Hindlimb muscle (tissue), 1 donor: ENCODE measurements at regions not wholly inside any gene's neighbourhood (a gene's known extent, or its start where the extent isn't known, plus 50 kb on each side); places are given as distances from the start of the nearest gene placed in this dataset.
"Not testable (repeated sequence)": the region's sequence is repeated elsewhere in the genome, so short reads cannot be mapped to it uniquely, and the experiment has no call there.

Experiments
- DNase-seq: peaks from one replicate; pipeline ENCODE4 v3.0.0-alpha.2; 2013

DNA sequence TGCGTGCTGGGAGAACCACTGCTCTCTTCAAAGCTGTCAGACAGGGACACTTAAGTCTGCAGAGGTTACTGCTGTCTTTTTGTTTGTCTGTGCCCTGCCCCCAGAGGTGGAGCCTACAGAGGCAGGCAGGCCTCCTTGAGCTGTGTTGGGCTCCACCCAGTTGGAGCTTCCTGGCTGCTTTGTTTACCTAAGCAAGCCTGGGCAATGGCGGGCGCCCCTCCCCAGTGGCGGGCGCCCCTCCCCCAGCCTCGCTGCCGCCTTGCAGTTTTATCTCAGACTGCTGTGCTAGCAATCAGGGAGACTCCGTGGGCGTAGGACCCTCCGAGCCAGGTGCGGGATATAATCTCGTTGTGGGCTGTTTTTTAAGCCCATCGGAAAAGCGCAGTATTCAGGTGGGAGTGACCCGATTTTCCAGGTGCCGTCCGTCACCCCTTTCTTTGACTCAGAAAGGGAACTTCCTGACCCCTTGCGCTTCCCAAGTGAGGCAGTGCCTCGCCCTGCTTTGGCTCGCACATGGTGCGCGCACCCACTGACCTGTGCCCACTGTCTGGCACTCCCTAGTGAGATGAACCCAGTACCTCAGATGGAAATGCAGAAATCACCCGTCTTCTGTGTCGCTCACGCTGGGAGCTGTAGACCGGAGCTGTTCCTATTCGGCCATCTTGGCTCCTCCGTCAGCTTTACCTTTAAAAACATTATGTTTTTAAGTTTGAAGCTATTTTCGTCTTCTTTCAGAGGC is 954.6 kb upstream of the COX7C start:
- not testable (repeated sequence) for DNase-seq

DNA sequence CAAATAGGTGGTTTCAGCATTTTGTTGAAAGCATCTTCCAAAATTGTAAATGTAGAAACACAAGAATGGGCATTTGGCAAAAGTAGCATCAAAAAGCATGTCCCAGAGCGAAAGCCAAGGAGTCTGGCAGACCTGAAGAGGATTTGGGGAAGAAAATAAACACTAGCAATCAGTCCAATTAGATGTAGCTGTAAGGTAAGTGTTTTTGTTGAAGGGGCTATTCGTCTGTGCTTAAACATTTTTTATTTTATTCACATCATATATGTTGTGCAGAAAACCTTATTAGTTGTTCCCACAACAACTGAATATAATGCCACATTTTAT is 954.1 kb upstream of the COX7C start:
- no peak for DNase-seq

DNA sequence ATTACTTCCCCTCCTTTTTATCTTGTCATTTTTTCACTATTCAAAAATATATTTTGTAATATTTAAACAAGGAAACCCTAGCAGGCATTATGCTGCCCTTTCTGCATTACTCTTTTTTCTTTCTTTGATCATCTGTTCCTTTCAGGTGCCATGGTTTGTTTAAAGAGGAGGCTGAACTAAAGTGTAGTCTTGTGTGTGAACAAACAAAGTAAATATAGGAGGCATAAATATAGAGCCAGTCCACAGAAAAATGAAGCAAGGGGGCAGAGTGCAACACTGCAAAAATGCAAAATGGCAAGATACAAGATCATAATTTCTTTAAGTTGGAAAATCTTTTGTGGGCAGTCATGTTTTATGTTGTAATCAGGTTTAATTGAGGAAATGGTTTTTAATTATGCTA is 947.3 kb upstream of the COX7C start:
- no peak for DNase-seq

DNA sequence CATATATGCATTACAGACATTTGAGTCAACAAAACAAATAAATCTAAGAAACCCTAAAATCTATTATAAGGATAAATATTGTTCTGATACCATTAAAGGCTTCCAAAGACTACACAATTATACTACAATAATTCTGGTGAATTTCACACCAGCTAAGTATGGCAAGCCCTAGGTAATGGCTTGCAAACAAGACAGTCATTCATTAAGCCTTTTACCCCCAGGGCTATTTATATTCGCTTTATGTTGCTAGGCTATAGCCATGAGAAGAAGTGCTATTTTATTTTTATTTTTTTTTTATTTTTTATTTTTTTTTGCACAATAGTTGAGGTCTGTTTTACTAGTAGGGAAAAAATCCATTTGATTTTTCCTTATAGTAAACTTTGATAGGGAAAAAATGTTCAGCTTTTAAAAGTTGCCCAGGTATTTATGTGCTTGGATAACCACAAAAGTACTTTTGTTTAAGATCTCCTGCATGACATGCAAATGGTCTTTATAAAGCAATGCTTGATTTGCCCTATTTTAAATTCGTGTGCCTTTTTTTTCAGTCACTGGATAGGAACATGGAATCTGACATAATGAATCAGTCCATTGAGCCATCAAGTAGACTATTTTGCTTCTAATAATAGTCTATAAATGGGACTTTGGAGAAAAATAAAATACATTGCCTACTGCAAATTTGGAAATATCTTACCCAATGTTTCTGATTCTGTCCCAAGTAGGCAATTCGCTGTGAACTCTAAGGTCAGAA is 946.3 kb upstream of the COX7C start:
- DNase-seq = no peak

DNA sequence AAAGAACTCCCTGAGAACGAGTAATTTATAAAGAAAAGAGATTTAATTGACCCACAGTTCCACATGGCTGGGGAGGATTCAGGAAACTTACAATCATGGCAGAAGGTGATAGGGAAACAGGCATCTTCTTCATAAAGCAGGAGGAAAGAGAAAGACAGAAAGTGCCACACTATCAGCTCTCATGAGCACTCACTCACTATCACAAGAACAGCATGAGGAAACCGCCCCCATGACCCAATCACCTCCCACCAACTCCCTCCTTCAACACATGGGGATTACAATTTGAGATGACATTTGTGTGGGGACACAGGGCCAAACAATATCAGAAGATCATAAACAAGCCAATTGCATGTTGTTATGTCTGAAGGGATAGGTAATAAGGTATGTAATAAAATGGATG is 935.9 kb upstream of the COX7C start:
- DNase-seq = no peak

DNA sequence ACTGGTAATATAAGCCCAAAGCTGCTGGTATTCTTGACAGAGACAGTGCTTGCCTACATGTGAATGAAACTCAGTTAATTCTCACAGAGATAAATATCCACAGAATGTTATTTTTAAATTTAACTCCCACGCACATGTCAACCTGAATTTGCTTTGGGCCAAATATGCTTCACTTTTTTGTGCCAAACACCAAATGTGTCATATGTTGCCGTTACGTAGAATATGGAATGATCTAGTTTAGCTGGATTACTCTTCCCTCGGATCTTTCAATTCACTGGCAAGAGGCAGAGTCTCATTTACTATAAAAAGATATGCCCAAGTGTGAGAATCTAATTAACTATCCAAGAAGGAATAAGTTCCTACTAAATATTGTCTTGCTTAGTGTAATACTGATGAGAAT is 933.4 kb upstream of the COX7C start:
- DNase-seq = no peak

DNA sequence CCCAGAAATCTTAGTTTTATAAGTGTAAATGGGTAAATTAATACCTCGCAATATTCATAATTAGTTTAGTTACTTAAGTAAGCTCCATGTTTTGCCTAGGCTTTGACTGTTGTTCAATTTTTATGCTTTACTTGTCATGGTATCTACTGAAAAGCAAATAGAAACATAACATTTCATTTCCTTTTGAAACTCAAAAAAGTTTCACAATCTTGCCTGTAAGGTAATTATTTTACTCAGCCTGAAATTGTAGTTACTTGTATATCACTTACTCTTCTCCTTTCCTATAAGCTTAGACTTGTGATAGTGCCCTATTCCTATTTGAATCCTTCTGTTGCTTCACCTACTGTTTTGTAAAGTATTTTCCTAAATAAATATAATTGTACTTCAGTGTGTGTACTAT is 914.4 kb upstream of the COX7C start:
- DNase-seq = no peak

DNA sequence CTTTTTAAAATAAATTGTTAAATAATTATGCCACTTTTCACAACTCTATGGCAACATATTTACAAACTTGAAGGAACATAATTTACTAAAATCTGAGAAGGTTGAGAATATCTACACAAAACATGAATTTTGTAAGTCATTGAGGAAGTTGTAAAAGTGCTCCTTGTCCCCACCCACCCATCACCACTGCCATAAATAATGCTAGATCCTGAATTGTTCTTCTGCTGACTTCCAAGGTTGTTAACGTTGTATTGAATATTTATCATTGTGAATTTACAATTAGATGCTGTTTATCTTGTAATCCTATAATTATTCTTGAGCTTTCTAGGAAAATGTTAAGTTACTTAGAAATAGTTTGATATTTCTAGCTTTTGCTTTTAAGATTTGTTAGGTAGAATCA is 908.0 kb upstream of the COX7C start:
- no peak for DNase-seq

DNA sequence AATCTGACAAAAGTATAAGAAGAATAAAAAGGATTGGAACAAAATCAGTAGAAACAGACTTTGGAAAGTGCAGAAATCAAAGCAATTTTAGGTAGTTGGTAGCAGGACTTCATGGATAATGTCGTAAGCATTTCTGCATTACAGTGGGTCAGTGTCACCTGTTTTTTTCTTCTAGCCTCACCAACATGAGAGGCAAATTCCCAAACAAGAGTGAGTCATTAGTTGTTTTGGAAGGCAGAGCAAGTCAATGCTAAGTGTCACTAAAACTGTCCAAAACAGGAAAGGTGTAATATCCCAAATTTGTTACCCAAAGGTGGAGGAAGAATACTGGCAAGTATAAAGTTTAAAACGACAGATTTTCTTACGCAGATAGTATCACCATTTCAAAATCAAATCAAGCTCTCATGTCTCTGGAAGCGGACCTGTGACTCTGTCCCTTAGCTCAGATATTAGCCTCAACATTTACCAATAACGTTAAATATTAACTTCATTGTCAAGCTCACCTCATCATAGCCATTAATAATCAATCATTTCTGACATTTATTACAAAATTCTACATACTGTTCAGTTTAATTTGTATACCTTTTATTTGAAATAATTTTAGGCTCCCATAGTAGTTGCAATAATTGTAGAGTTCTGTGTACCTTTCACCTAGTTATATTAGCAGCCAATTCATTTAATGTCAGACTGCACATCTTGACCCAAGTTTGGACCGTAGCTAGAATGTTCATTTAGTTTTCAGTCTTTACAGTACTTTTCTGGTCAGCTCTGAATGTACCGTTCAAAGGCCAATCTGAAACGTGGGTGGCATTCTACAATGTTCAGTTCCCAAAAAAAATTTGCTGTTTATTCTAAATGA is 901.2 kb upstream of the COX7C start:
- no peak for DNase-seq

DNA sequence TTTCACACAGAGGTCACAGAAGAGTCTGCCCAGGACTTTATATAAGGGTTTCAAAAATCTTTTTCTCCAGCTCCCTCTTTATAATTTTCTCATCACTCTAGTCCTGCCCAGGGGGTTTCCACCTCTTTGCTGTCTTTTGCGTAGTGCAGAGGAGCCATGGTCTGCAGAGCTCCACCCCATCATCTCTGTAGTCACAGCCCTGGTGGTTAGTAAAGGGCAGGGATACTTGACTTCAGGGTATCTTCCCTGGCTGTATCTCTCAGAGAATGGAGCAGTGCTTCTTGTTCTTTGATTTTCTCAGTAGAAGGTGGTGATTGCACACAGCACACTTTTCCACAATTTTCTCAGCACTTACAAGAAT is 900.6 kb upstream of the COX7C start:
- no peak for DNase-seq

DNA sequence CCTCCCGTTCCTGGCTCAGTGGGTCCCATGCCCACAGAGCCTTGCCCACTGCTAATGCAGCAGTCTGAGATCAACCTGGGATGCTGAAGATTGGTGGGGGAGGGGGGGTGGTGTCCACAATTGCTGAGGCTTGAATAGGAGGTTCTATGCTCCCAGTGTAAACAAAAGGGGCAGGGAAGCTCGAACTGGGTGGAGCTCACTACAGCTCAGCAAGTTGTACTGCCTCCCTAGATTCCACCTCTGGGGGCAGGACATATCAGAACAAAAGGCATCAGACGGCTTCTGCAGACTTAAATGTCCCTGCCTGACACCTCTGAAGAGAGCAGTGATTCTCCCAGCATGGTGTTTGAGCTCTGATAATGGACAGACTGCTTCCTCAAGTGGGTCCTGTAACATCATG is 885.6 kb upstream of the COX7C start:
- DNase-seq = no peak

DNA sequence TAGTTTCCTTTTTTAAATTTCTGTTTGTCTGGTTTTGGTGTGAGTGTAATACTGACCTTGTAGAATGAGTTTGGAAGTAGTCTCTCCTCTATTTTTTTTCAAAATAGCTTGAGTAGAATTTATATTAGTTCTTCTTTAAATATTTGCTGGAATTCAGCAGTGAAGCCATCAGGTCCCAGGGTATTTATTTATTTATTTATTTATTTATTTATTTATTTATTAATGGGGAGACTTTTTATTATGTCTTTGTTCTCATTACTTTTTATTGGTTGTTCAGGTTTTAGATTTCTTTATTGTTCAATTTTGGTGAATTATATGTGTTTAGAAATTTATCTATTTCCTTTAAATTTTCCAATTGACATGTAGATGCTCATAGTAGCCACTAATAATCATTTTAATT is 875.8 kb upstream of the COX7C start:
- no peak for DNase-seq

DNA sequence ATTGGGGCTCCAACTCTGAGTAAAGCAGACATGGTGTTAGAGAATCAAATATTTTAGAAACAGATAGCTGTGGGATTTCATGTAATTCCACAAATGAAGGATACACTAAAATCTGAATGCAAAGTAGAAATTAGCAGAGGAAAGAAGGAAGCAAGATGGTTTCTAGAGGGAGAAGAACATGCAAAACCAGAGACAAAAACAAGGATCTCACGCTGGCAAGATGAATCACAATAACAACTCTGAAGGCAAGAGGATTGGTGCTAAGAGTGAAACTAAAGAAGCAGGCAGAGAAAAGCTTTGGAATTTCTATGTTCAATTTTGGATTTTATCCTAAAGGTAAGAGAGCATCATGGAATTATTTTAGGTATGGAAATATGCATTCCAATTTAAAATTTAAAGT is 857.2 kb upstream of the COX7C start:
- DNase-seq = no peak

DNA sequence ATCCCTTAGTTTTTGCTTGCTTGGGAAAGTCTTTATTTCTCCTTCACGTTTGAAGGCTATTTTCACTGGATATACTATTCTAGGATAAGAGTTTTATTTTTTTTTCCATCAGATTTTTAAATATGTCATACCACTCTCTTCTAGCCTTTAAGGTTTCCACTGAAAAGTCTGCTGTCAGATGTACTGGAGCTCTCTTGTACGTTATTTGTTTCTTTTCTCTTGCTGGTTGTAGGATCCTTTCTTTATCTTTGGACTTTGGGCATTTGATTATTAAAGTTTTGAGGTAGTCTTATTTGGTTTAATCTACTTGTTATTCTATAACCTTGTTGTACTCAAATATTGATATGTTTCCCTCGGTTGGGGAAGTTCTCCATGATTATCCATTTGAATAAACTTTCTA is 848.4 kb upstream of the COX7C start:
- DNase-seq = no peak

DNA sequence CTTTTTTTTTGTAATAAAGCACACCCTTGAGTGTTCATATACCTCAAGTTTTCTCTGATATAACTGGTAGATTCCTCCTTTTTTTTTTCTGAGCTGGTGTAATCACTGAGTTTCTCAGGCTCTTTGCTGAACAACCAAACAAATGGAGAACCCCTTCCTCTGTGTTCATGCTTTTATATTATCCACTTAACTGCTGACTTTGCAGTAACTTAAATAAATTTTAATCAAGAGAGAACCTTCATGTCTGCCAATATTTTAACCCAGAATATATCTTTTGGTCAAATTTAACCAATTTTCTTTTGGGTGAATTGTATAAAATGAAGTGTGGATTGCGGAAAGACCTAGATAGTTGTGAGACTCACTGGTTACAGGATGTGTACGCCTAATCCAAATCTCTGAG is 833.0 kb upstream of the COX7C start:
- DNase-seq = no peak

DNA sequence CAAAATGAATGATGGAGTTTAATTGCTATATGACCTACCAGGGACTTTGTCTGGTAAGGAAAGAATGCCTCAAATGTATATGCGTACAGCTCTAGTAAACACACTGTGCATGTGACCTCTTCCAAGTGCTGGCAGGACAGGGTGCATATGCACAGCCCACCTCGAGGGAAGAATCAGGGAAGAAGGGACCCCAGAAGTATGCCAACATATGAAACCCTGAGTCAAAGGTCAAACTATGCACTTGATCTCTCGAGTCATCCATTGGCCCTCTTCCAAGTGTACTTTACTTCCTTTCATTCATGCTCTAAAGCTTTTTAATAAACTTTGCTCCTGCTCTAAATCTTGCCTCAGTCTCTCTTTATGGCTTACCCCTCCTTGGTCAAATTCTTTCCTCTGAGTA is 804.6 kb upstream of the COX7C start:
- DNase-seq = no peak

DNA sequence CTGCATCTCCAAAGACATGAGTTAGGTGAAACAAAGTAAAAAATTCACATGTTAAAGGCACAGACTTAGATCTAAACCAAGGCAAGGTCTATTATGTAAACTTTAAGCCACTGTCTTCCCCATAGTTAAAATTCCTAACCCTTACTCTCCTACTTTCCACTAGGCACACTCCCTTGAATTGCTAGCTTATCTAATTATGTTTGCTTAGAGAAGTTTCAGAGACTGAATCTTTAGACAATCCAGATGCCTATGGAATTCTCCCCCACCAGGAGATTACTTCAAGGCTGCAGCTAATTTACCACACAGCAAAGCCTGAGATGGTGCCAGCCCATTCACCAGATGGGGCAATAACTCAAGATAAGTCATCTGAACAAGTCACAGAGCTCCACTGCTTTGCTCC is 803.1 kb upstream of the COX7C start:
- DNase-seq = no peak

DNA sequence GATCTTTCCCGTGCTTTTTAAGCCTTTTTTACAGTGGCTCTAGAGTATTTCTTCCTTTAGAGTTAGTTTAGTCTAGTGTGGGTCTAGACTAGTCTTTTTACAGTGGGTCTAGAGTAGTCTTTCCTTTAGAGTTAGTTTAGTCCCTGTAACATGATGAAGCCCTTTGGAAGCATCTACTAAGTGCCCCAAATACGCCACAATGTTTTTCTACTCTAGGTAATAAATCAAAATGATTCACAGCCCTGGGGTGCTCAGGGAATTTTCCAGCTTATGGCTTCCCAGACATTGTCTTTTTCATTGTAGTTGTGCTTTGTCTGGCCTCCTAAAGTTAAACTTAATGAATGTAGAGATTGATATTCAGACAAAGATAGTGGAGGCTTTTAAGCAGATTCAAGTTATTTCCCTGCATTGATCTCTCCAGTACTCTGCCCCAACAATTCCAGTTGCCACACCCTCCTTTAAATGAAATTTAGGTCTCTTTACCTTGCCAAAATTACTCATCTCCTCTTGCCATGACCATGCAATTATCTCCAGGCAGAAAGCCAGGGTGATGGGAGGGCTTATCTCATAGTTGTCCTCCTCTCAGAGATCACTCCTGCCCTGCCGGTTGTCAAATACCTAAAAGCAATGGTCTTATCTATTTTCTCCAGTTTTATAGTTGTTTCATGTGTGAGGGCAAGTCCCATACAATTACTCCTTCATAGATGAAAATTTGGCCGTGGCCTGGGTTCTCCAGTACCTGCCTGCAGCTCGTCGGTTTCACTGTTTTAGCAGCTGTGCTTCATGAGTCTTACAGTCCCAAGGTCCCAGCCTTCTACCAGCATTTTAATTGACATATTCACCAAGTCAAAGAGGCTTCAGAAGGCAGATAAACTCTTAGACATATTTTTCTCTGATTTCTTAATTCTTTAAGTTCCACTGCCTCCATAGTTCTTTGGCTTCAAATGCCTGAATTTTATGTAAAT is 794.0 kb upstream of the COX7C start:
- DNase-seq = no peak

DNA sequence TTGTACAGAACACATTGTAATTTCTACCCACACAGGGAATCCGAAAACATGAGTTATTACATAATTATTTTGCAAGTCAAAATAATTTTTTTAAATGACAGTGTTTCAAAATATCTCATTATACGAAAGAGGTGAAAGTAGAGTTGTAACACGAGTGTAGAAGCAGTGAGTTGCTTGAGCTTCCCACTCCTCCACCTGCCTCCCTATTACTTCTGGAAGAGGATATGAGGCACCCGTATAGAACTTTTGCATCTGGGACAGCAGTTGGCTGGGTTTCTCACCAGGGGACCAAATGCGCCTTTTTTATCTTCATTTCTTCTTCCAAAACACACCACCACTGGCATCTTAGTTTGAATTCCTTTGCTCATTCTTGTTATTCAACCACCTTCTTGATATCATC is 779.0 kb upstream of the COX7C start:
- no peak for DNase-seq

DNA sequence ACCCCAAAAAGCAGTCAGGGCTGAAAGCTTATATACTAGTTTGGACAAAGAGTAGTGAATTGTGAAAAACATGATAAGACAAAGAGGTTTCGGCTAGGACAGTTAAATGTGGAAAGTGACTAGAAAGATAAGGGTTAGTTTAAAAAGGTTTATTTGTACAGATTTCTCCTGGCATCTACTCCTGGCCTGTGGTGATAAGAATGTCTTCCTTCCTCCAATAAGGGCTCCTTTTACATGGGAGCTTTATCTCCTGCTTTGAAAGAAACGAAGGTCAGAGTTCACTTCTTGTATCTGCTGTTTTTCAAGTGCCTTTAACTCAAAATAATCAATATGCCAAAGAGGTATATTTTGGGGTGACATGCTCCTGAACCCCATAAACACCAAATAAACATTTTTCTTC is 776.1 kb upstream of the COX7C start:
- DNase-seq = no peak

DNA sequence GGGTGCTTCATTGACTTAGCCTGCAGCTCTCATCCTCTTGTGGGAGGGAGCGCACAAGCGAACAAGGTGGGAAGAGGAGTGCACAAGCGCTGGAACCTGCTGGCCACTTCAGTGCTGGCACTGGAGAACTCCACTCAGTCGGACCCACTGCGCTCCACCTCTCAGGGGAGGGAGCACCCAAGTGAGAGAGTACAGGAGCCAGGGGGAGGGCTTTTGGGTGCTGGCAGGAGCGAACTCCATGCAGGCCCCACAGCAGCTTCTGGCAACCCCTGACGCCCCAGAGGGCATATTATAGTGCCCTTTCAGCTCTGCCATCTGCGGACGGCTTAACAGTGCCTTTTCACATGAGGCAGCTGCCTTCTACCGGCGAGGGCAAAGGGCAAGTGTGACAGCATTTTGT is 774.2 kb upstream of the COX7C start:
- DNase-seq = no peak

DNA sequence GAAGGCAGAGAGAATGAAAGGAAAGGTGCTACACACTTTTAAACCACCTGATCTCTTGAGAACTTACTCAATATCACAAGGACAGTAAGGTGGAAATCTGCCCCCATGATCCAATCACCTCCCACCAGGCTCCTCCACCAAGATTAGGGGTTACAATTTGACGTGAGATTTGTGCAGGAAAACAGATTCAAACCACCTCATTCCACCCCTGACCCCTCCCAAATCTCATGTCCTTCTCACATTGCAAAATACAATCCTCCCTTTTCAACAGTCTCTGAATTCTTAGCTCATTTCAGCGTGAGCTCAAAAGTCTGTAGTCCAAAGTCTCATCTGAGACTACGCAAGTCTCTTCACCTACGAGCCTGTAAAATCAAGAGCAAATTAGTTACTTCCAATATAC is 768.3 kb upstream of the COX7C start:
- no peak for DNase-seq

DNA sequence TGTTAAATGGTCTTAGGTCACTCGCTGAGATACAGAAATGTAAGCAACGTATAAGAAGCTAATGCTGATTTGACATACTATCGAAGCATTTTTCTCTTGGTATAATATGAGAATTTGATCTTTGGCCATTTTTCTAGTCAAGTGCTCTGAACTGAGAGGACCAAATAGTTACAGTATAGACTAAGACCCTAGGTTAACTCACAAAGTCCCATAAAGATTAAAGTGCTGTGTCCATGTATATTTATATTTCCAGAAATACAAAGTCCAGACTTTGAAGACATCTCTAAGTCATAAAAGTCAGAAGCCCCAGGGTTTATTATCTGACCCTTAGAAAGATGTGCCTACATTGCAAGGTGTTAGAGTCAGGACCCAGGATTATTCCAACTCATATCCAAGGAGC is 752.4 kb upstream of the COX7C start:
- no peak for DNase-seq
